ENCODE measurements at regions not wholly inside any gene's neighbourhood (a gene's known extent, or its start where the extent isn't known, plus 50 kb on each side); places are given as distances from the start of the nearest gene placed in this dataset.
A peak's percentile ranks its signal among the peaks of the same experiment; 100 is the strongest.

GRCh38 chr3:94179059-94179458, 116.2 kb downstream of the NSUN3 start:
- no peaks in the 10 kb centered on the region for H3K9me3 Mint-ChIP-seq

GRCh38 chr3:94183551-94183950, 120.7 kb downstream of the NSUN3 start:
- H3K4me3 Mint-ChIP-seq, result no peak overlapping the region
- TF ChIP-seq, protein P1, sequence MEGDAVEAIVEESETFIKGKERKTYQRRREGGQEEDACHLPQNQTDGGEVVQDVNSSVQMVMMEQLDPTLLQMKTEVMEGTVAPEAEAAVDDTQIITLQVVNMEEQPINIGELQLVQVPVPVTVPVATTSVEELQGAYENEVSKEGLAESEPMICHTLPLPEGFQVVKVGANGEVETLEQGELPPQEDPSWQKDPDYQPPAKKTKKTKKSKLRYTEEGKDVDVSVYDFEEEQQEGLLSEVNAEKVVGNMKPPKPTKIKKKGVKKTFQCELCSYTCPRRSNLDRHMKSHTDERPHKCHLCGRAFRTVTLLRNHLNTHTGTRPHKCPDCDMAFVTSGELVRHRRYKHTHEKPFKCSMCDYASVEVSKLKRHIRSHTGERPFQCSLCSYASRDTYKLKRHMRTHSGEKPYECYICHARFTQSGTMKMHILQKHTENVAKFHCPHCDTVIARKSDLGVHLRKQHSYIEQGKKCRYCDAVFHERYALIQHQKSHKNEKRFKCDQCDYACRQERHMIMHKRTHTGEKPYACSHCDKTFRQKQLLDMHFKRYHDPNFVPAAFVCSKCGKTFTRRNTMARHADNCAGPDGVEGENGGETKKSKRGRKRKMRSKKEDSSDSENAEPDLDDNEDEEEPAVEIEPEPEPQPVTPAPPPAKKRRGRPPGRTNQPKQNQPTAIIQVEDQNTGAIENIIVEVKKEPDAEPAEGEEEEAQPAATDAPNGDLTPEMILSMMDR (conservative IDR thresholded peaks at IDR 0.05), result no peak
- no peaks in the 10 kb centered on the region for H3K36me3 Mint-ChIP-seq (ENCODE audit: low read depth)
- peaks cover 7% of the 10 kb centered on the region for H3K4me1 Mint-ChIP-seq
- H3K27ac Mint-ChIP-seq (ENCODE audit: unreplicated experiment), result no peak overlapping the region
- peaks cover 3% of the 10 kb centered on the region for H3K9me3 Mint-ChIP-seq
- no peaks in the 10 kb centered on the region for H3K27me3 Mint-ChIP-seq (ENCODE audit: low read depth)
- DNase-seq (ENCODE audit: low read depth, low spot score), result no peak

More at GRCh38 chr3:94179059-94179458, 116.2 kb downstream of the NSUN3 start:
- Mint-ChIP-seq H3K36me3 (ENCODE audit: low read depth) (no peaks in the 10 kb centered on the region), H3K27me3 (ENCODE audit: low read depth) (no peaks in the 10 kb centered on the region), H3K4me3 (no peak overlapping the region), H3K27ac (ENCODE audit: unreplicated experiment) (no peak overlapping the region), H3K4me1 (peaks cover 4% of the 10 kb centered on the region)
- DNase-seq (ENCODE audit: low read depth, low spot score), result no peak
- TF ChIP-seq, protein P1 (conservative IDR thresholded peaks at IDR 0.05), result no peak

DNA sequence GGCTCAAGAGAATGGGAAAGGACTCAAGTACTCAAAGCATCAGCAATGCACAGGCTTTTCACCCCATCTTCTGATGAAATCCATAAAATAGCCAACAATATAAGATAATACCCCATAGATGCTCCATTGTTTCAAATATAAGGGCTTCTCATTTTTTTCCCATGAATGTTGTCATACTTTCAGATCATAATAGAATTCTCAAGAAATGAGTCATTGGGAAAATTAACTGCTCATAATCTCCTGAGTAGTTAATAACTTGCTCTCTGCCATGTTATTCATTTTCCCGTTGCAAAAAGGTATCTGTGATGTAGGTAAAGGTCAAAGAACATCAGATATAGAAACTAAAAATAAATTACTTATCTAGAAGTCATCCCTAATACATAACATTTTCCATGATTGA, 121.9 kb downstream of the NSUN3 start:
- no peaks in the 10 kb centered on the region for H3K36me3 Mint-ChIP-seq (ENCODE audit: low read depth)
- H3K4me1 Mint-ChIP-seq, result peaks cover 7% of the 10 kb centered on the region
- no peaks in the 10 kb centered on the region for H3K27me3 Mint-ChIP-seq (ENCODE audit: low read depth)
- TF ChIP-seq, protein P1 (conservative IDR thresholded peaks at IDR 0.05), result no peak
- H3K4me3 Mint-ChIP-seq, result no peak overlapping the region
- no peak overlapping the region for H3K27ac Mint-ChIP-seq (ENCODE audit: unreplicated experiment)
- no peak for DNase-seq (ENCODE audit: low read depth, low spot score)
- peaks cover 3% of the 10 kb centered on the region for H3K9me3 Mint-ChIP-seq

- no peak overlapping the region for H3K27ac Mint-ChIP-seq (ENCODE audit: unreplicated experiment)
- no peaks in the 10 kb centered on the region for H3K27me3 Mint-ChIP-seq (ENCODE audit: low read depth)
Measured at GRCh38 chr3:94185753-94186152, 122.9 kb downstream of the NSUN3 start.

GRCh38 chr3:94187697-94188096, 124.8 kb downstream of the NSUN3 start:
- Mint-ChIP-seq H3K4me3 (no peak overlapping the region), H3K36me3 (ENCODE audit: low read depth) (no peaks in the 10 kb centered on the region), H3K27ac (ENCODE audit: unreplicated experiment) (peak overlapping the region; percentile 16), H3K9me3 (peaks cover 3% of the 10 kb centered on the region), H3K27me3 (ENCODE audit: low read depth) (no peaks in the 10 kb centered on the region), H3K4me1 (peaks cover 7% of the 10 kb centered on the region)
- DNase-seq (ENCODE audit: low read depth, low spot score), result no peak
- TF ChIP-seq, protein P1 (conservative IDR thresholded peaks at IDR 0.05), result no peak

More at GRCh38 chr3:94185753-94186152, 122.9 kb downstream of the NSUN3 start:
- Mint-ChIP-seq H3K4me1 (peaks cover 7% of the 10 kb centered on the region), H3K4me3 (no peak overlapping the region), H3K36me3 (ENCODE audit: low read depth) (no peaks in the 10 kb centered on the region), H3K9me3 (peaks cover 3% of the 10 kb centered on the region)
- DNase-seq (ENCODE audit: low read depth, low spot score), result no peak
- TF ChIP-seq, protein P1 (conservative IDR thresholded peaks at IDR 0.05), result no peak

GRCh38 chr3:94195381-94195780, 132.5 kb downstream of the NSUN3 start:
- no peaks in the 10 kb centered on the region for H3K4me1 Mint-ChIP-seq
- TF ChIP-seq, protein P1 (conservative IDR thresholded peaks at IDR 0.05), result no peak
- H3K27me3 Mint-ChIP-seq (ENCODE audit: low read depth), result no peaks in the 10 kb centered on the region
- H3K36me3 Mint-ChIP-seq (ENCODE audit: low read depth), result no peaks in the 10 kb centered on the region
- no peak for DNase-seq (ENCODE audit: low read depth, low spot score)
- H3K9me3 Mint-ChIP-seq, result peaks cover 21% of the 10 kb centered on the region
- no peak overlapping the region for H3K27ac Mint-ChIP-seq (ENCODE audit: unreplicated experiment)
- H3K4me3 Mint-ChIP-seq, result no peak overlapping the region

Measured in neural crest cell (in vitro differentiated cells).